GM15510 (cell line): ENCODE measurements at regions not wholly inside any gene's neighbourhood (a gene's known extent, or its start where the extent isn't known, plus 50 kb on each side); places are given as distances from the start of the nearest gene placed in this dataset.

Experiments
- POLR2A ChIP-seq: IDR thresholded peaks from 3 replicates; pipeline ENCODE4 v1.6.1; 2011; ENCODE audit warnings: borderline replicate concordance; ENCODE audit not compliant: insufficient read length; ENCODE audit errors: extremely low read depth

DNA sequence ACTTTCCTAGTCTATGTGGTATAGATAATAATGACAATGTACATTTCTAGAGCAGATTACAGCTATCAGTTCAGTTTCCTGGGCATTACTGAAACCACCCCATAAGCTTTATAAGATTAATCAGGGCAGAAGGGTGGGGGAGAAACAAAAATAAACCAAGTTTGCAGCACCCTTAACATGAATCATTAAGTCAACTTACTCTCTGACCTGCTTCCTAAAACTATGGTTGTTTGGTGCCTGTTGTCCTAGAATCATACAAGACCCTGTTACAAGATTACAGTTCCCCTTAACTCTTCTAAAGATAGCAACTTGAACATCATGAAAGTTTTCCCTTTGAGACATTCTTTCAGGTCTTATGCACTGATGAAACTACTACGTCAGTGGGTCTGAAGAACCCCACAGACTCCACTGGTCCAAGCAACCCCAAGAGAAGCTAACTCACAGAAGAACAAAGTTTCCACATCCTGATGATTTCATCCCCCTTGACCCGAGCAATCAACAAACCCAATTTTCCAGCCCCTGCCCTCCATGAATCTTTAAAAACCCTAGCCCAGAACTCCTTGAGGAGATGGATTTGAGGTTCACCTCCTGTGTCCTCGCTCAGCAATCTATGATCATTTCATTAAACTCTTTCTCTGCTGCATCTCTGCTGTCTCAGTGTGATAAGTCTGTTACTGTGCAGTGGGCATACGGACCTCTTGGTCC is 336.5 kb downstream of the FOXO1 start:
- TF ChIP-seq POLR2A, result no peak

DNA sequence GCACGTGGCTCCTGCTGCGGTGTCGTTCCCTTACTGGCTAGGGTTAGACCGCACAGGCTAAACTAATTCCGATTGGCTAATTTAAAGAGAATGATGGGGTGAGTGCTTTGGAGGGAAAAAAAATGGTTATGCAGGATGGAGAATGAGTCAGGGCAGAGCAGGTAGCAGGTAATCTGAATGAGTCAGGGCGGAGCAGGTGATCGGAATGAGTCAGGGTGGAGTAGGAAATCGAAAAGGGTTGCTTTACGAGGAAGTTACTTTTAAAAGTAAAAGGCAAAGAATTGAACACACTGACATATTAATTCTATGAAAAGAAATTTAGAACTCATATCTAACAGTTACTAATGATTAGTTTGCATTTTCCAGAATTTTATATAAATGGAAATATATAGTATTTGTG is 335.5 kb downstream of the FOXO1 start:
- no peak for TF ChIP-seq POLR2A

DNA sequence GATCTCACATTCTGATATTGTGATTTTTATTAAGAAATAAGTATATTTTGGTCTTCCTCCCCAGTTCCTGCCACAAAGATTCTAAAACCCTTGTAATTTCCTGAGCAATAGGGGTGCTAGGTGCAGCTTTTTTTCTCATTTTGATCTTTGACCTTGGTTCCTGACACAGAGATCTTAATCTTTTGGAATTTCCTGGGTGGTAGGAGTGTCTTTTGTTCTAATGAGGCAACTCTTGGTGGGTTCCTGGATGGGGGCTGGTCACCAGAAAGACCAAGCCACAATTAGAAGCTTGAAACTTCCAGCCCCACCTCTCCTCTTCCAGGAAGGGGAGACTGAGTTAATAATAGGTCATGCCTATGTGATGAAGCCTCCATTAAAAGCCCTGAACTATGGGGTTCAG is 334.6 kb downstream of the FOXO1 start:
- TF ChIP-seq POLR2A, result no peak

DNA sequence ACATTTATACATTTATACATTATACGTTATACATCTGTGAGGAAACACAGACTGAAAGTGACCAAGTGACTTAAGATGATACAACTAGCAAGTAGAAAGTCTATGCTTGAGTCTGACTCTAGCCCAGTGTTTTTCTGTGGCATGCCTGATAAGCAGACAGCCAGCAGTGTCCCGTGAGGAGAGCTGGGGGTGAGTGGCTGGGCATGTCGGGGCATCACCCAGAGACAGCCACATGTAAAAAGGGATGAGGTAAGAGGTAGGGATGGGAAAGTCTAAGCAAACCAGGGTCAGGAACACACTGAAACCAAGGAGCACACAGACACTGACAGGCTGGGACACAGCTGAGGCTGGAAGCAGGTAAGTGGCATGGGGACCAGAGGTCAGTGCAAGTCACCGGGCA is 333.2 kb downstream of the FOXO1 start:
- no peak for TF ChIP-seq POLR2A

DNA sequence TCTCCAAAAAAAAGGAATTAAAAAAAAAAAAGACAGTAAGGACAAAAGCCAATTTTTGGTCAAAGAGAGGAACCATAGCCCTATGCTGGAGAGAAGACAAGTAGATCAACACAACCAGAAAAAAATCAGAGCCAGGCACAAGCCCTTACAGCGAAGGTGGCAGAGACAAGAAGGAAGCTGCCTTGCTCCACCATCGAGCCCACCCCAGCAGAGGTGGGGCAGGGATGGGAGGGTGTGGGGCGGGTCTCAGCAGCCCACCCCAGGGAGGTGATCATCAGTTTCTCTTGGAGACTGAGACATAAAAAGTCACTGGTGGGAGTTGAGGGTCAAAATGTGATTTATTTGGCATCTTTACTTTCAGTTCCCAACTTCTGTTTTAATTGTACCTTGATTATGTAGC is 332.4 kb downstream of the FOXO1 start:
- TF ChIP-seq POLR2A, result no peak

DNA sequence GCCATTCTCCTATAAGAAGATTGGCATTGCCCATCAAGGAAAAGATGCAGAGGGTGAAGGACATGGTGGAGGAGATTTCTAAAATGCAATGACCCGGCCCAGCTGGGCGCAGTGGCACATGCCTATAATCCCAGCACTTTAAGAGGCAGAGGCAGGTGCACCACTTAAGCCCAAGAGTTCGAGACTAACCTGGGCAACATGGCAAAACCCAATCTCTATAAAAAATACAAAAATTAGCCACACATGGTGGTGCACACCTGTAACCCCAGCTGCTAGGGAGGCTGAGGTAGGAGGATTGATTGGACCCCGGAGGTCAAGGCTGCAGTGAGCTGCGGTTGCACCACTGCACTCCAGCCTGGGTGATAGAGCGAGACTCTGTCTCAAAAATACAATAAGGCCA is 331.8 kb downstream of the FOXO1 start:
- no peak for TF ChIP-seq POLR2A

DNA sequence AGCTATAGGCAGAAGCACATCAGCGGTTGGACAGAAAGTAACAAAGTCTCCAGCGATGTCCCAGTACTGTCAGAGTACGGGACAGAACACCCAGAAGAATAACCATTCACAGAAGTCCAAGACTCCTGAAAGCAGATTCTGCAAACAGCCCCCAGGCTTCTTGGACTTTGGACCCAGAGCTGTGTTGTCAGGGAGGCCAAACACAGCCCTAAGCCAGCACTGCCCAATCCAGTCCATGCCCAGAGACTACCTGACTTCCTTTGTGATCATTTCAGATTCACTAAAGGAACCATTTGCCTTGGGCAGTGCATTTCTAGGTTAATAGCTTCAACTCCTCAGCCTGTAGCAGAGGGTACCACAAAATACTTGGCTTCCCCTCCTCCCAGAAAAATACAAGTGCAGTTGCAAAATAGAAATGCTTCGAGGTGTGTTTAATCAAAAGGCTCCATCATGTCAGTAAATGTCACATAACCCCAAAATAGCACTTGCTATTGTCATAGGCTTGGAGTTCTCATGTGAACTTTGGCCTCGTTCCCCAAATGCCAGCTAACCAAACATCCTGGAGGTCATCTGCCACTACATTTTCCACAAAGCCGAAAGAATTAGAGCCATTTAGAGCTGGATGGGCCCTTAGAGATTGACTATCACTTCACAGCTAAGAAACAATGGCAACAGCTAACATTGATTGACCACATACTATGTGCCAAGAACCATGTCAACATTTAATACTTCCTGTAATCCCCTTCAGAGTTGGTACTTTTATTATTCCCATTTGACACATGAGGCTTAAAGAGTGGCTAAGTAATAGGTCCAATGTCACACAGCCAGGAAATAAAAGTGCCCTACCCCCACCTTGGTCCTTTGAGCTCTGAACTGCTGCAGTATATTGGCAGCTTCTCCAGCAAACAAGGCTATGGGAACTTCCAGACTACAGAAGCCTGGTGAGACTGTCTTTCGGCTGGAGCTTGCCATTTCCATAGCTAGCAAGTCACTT is 329.9 kb downstream of the FOXO1 start:
- no peak for TF ChIP-seq POLR2A

DNA sequence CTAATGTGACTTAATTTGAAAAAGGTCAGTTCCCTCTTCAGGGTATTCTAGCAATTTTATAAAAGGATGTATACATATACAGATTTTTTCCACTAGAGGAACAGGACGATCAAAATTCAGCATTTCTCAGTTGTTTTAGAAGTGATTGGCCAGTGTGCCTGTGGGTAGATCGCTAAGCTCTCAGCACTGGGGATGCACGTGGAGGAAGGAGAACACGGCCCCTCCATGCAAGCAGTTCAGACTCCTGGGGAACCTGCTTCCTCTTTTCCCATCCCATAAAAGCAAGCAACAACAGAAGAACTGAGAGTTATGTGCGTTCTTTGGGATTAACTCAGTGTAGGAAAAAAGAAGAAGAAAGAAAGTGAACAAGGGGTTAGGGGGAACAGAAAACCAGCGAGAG is 328.8 kb downstream of the FOXO1 start:
- TF ChIP-seq POLR2A, result no peak

DNA sequence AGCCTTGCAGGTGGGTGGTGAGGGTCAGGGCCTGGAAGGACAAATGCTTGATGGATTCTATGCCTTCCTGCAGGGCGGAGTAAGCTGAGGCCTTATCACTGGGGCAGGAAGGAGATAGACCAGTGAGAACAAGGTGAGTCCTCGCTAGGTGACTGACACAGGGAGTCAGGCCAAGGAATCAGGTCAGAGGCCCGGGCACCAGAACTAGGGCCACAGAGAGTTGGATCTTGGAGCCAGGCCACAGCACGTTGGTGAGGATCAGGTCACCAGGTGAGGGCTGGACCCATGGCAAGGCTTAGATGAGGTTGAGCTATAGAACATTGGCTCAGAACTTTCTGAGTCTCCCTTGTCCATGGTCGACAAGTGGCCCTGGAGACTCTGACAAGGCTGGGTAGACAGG is 328.2 kb downstream of the FOXO1 start:
- TF ChIP-seq POLR2A, result no peak

DNA sequence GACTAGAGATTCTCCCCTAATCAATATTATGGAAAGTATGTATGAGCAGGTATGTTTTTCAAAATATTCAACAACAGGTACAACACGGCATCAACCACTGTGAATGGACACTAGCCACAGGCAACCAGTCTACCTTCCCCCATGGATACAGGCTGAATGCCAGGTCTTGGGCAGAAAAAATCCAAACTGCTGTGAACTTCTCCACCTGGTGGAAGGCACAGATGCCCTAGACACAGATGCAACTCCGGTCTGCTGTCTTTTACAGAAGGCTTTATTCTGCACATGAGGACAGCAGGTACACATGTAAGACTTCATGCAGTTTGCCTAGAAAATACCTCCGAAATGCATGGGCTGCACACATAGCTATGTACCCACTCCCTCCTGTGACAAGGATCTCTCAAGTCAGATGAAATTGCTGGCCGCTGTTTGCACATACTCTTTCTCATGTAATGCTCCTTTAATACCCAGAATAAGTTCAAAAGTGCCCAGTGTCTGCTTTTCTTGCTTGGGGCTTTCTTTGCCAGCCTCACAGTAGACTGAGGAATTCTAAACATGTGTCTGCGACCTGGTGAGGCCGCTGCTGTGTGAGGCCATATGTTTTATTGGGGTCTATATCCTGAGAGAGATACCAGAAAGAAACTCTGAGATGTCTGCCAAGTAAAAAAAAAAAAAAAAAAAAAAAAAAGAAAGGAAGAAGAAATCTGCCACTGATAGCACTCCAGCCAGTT is 325.9 kb downstream of the FOXO1 start:
- no peak for TF ChIP-seq POLR2A

DNA sequence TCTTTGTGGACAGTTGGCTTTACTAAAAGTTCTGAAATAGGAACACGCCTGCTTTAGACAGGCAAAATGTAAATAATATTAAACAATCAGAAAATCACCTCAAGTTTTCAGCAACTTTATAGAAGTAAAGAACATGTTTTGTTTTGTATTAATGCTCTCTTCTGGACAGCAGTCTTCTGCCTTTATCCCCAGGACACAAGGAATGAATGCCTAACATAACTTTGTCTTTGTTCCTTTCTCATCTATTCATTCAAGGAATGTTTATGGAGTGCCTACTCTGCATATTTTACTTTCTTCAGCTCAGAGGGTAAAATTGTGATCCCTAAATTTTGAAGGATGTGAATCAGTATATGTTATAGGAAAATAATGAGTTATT is 325.4 kb downstream of the FOXO1 start:
- TF ChIP-seq POLR2A, result no peak

DNA sequence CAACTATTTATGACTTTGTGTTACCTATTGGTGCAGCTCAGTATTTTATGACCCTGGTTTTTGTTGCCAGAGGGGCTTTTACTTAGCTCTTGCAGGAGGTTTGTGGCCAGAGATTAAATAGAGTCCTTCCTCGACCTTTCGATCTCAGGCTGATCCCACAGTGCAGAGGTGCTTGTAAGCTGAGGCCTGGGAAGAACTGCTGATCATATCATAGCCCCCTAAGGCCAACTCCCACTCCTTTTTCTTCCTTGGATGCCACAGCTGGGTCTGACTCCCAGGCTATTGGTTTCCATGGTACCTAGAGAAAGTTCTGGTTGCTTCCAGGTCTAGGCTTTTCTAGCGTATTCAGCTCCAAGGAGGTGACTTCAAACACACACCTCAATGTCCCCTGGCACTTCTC is 324.9 kb downstream of the FOXO1 start:
- TF ChIP-seq POLR2A, result no peak

DNA sequence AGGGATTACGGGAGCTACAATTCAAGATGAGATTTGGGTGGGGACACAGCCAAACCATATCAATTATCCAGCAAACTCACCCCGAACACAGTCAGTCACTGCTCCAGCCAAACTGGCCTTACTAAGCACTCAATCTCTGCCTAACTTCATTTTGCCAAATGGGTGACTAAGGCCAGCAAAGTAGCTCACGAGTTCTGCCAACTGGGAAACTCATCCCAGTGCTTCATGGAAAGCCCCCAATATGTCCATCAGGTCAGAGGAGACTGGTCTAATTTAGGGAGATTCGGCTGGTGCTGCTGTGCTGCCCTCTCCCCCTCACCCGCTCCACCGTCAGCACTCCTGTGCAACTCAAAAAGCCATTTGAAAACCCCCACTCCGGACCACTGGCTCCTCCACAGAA is 324.0 kb downstream of the FOXO1 start:
- no peak for TF ChIP-seq POLR2A

DNA sequence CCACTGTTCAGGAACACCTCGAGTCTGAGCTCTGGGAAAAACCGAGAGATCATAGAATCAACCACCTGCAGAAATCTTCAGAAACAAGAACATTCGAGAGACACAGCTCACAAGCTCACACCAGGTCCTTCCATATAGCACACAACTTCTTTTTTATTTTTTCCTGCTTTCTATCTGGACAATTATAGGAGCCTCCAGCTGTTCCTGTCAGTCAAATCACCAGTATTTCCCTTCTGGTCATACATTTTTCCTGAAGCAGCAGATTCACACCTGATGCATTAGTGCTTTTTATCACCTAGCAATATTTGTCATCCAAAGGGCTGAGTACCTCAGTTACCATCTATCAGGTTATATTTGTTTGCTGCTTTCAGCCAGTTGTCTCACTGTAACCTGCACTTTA is 323.5 kb downstream of the FOXO1 start:
- TF ChIP-seq POLR2A, result no peak
